NCI-H2107 treated with DMSO at 0.1 percent for 48 hours (cell line): ENCODE measurements at regions not wholly inside any gene's neighbourhood (a gene's known extent, or its start where the extent isn't known, plus 50 kb on each side); places are given as distances from the start of the nearest gene placed in this dataset.
"Not testable (repeated sequence)": the region's sequence is repeated elsewhere in the genome, so short reads cannot be mapped to it uniquely, and the experiment has no call there.

Experiments used
- DNase-seq: peaks from one replicate; lab custom pipeline; 2025; ENCODE audit not compliant: unreplicated experiment; lab: John Stamatoyannopoulos, UW

DNA sequence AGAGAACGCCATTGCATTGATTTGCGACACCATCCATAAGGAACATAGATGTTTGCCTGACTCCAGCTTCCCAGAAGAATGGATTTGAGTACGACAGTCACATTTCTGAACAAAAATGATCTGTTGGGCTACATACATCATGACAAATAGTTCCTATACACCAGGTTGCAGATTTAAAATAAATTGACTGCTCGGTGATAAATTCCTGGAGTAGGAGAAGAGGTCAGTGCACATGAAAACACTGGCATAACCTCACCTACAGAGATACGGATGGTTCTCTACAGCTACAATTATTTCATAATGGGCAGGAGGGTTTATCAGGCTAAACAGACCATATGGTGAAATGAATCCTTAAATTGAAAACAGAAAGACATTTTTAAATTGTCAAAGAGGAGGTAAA lies 316.5 kb upstream of the ADARB2 start:
- DNase-seq, result no peak

DNA sequence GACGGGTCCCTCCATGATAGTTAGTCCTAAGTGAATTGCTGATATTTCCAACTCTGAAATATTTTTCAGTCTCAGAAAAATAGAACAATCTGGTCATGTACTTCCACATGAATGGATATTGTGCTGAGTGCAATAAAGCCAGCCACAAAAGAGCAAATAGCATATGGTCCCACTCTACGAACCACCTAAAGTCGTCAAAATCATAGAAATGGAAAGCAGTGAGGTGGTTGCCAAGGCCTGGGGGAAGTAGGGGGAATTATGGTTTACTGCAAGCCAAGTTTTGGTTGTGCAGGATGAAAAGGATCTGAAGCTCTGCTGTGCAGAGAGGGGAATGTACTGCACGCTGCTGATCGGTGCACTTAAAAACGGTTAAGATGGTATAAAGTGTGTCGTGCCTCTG lies 313.8 kb upstream of the ADARB2 start:
- DNase-seq, result no peak

DNA sequence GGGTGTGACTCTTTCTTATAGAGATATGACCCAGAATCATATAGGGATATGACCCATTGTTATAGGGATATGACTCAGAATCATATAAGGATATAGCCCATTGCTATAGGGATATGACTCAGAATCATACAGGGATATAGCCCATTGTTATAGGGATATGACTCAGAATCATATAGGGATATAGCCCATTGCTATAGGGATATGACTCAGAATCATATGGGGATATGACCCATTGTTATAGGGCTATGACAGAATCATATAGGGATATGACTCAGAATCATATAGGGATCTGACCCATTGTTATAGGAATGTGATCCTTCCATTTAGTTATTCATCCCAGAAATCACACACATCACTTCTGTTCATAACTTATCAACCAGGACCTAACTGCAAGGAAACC lies 312.2 kb upstream of the ADARB2 start:
- DNase-seq, result no peak

DNA sequence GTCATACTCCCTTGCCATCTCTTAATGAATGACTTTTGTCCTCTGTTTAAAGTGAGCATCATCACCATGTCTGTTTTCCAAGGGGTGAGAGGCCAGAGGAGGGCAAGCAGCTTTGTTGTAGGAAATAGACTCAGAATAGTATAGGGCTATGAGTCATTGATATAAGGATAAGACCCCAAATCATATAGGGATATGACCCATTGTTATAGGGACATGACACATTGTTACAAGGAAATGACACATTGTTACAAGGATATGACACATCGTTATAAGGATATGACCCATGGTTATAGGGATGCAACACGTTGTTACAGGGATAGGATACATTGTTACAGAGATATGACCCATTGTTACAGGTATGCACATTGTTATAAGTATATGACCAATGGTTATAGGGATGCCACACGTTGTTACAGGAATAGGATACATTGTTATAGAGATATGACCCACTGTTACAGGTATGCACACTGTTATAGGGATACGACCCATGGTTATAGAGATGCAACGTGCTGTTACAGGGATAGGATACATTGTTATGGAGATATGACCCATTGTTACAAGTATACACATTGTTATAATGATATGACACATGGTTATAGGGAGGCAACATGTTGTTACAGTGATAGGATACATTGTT lies 311.1 kb upstream of the ADARB2 start:
- DNase-seq, result no peak

DNA sequence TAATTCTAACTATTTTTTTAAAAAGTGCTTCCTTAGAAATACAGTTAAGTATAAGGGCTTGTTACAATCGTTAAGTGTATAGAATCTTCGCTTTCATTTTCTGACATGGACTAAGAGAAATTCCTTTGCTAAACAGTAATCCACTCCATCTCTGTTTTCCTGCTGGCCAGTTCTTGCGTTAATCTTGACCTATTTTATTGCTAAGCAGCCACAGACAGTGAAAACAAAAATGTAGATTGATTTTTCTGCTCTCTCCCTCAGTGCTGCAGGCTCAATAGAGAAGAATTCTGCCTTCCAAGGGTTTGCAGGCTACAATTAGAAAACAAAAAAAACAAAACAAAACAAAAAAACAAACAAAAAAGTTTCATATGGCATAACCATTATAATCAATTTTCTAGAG lies 310.4 kb upstream of the ADARB2 start:
- DNase-seq, result no peak

DNA sequence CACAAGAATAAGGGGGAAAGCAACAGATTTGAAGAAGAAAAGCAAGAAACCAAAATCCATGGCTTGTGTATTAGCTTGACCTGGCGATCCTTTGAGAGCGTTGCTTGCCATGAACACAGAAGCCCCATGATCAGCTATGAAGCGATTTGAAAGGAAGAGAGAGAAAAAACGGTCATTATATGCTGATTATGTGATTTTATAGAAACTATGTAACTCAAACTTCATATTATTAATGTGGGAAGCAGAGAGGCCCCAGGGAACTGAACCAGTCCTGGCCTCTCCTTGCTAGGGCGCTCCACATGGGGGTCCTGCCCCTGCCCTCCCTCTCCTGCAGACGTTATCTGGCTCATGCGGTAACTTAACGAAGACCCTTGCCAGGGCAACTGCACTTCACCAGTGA lies 306.1 kb upstream of the ADARB2 start:
- DNase-seq, result no peak

DNA sequence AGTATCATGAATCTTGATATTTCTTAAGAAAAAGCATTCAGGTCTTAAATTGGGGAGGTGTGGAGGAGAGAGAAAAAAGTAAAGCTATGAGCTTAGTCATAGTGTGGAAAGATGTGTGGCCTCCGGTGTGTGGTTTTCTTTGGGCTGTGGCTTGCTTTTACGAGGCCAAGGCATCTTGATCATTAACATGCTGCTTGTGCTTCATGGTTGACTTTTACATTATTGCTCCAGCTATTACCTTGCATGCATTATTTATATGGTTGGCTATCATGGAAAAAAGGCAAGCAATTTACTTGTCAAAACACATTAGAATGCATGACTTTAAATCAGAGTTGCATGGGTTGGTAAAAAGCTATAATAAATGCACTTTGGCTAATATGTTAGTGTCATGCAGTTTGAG lies 300.7 kb upstream of the ADARB2 start:
- DNase-seq, result no peak

DNA sequence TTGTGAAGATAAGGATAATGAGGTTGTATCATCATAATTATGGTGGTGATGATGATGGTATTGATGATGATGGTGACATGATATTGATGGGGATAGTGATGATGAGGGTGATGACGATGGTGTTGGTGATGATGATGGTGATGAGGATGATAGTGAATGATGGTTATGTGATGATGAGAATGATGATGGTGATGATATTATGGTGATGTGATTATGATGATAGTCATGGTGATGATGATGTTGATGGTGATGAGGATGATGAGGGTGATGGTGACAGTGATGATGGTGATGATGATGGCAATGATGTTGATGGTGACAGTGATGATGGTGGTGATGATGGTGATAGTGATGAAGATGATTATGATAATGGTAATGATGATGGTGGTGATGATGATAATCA lies 299.9 kb upstream of the ADARB2 start:
- no peak for DNase-seq

DNA sequence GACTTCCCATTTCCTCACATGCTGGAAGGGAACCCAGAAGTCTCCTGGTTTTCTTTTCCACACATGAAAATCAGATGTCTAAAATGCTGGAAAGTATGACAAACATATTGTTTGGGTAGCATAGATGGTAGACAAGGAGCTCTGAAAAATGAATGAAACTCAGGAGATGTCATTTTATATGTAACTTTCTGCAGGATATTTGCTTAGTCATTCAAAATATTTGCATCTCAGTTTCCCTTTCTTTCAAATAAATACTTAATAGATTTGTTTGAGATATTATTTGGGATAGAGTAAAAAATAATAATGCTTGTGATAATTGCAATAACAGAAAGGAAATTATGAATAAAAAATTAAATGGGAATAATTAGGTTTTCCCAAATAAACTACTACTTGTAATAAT lies 298.9 kb upstream of the ADARB2 start:
- DNase-seq, result no peak

DNA sequence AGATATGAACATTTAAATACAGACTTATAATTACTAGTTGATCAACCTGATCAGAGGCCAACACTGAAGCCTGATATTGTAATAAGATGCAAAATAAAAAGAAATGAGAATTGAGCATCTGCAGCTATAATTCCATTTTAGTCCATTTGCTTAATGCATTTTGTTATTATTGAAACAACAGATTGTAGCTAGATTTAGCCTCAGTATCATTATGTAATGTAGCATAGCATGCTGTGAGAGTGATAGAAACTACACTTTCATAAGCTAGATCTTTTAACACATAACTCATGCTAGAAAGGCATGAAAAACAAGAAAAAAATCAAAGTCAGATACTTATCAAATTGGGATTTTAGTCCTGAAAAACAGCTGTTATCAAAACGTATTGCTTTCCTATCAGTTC lies 292.7 kb upstream of the ADARB2 start:
- no peak for DNase-seq

DNA sequence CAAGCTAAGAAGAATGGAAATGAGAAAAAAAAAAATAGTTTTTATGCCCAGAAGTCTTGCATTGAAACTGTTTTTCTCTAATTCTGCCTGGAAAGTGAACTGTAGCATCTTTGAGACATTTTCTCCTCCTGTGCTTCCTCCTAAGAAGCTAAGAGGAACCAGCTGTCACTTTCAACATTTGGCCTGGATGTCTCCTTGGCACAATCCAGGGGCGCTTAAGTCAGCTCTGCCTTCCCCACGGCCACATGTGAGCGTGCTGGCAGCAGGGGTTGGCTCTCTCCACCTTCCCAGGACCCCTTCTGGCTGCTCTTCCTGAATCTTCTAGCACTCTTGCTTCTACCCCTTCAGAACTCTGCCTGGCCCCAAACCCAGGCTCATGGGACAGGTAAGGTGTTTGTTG lies 289.6 kb upstream of the ADARB2 start:
- no peak for DNase-seq

DNA sequence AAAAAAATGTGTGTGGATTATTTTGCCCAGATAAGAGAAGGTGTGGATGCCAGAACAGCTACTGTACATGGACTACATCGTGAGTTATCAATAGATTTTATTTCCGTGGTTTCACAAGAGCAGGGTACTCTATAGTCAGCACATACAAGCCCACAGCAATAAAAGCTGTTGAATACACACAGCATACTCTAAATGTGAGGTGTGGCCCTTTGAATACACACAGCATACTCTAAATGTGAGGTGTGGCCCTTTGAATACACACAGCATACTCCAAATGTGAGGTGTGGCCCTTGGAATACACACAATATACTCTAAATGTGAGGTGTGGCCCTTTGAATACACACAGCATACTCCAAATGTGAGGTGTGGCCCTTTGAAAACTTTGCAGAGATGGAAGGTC lies 287.4 kb upstream of the ADARB2 start:
- not testable (repeated sequence) for DNase-seq

DNA sequence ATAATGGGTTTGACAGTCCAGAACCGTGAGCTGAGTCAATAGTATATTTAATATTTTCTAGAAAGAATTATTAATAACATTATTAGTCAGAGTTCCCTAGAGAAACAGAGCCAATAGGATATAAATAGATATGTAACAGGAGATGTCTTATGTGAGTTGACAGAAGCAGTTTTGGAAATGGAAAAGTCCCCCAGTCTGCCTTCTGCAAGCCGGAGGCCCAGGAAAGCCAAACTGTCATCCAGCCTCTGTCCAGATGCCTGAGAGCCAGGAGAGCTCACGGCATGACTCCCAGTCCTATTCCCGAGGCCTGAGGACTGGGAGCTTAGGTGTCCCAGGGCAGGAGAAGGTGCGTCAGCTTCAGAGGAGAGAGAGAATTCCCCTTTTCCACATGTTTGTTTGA lies 286.4 kb upstream of the ADARB2 start:
- no peak for DNase-seq

DNA sequence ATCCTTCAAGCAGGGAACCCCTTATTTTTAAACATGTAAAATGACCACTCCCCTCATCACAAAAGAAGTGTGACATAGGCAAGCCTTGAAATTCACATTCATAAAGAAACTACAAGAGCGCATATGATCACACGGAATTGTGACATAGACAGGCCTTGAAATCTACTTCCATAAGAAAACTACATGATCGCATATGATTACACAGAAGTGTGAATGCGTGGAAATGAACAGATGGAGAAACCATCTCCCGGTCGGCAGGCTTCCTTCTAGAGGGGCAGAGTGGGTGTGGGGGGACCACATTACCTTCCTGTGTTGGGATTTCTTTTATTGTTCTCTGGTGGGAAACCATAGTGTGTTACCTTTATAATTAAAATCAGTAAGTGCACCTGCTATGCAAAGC lies 285.1 kb upstream of the ADARB2 start:
- no peak for DNase-seq

DNA sequence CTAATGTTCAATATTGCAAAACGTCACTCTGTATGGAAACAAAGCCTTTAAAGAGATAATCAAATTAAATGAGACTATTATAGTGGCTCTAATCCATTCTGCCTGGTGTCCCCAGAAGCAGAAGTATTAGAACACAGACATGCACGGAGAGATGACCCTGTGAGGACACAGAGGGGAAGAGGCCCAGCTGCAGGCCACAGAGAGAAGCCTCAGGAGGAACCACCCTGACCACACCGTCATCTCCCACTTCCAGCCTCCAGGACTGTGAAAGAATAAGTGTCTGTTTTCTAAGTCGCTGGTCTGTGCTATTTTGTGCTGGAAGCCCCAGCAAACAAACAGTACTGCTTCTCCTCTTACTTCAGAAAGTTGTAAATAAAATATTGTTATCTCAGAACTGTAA lies 283.5 kb upstream of the ADARB2 start:
- no peak for DNase-seq

DNA sequence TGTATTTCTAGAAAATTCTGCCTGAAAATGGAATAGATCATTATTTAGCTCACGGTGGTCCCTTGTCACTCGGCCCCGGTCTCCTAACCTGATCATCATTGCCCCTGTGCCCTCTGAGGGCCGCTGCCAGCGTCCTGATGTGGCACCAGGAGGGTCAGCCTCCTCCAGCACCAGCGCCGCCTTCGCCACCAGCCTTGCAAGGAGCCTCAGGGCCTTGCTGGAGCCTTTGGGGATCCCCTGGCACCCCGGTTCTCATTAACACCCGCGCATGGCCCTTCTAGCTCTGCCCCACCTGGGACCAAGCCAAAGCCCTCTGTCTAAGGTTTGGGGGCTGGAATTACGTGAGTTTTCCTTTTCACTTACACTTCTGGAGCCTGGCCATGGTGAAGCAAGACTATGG lies 282.5 kb upstream of the ADARB2 start:
- no peak for DNase-seq

DNA sequence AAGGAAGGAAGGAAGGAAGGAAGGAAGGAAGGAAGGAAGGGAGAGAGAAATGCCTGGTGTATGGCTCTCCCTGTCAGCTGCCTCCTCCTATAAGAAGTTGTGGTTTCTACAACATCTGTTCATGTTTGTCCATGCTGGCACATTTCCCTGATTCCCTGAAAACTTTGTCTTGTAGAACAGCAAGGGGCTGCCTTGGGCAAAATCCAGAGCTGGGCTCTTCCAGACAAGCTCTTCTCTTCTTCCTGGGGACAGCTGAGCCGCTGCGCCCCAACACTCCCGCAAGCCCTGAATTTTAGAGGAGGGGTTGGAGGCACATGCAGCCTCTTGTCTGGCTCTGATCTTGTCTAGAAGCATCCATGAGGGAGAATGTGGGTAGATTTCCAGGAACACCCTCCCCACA lies 282.0 kb upstream of the ADARB2 start:
- DNase-seq, result no peak

DNA sequence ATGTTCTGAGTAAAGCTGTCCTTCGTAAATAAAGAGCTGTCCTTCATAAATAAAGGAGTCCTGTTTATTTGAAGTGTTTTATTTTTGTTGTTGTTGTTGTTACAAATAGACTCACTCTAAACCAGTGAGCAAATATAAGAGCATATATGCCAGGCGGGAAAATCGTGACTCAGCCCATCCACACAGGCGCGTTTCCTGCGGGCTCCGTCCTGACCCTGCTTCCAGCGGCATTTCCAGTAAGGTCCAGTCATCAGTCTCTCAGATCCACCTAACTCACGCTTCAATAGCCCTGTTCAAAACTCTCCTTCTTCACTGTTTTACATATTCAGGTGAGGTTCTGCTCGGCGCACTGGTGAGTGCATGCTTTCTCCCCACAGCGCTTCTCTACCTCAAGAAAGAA lies 277.2 kb upstream of the ADARB2 start:
- no peak for DNase-seq

DNA sequence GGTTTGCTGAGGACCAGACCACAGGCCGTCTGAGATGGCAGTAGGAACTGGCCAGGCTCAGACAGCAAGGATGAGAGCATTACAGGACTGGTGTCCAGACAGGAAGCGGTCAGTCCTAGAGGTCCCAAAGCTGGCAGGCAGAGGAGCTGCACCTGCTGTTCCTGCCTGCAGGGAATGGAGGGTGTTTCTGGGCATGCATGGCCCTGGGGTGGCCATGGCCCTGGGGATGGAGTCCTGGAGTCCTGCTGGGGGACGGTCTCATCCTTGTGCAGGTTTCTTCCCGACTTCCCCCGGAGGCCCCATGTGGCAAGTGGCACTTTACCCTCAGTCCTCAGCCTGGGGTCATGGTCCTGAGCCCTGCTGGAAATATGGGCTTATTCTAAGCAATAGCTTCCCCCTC lies 274.9 kb upstream of the ADARB2 start:
- no peak for DNase-seq

DNA sequence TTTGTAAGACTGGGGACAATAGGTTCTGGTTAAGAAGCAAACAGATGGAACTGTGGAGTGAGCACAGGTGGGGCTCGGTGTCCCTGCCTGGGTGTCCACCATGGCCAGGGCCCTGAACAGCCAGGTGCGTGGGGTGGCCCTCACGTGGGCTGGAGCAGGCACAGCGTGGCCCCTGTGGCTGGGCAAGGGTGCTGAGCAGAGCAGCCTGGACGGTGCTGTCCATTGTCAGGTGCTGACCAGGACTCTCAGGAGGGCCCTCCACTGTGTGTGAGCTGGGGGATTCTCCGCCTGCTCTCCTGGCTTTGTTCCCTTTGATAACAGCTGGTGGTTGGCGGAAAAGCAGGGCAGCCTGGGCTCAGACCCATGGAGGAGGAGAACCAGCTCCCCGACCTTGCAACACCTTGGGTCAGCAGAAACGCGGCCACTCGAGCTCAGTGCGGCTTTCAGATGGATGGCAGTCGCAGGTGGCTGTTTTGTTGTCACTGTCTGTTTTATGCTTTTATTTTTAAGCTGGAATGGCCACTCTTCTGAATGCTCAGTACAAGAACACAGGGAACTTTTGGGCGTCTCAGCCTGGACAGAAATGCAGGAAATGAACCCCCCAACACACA lies 273.9 kb upstream of the ADARB2 start:
- DNase-seq, result no peak

DNA sequence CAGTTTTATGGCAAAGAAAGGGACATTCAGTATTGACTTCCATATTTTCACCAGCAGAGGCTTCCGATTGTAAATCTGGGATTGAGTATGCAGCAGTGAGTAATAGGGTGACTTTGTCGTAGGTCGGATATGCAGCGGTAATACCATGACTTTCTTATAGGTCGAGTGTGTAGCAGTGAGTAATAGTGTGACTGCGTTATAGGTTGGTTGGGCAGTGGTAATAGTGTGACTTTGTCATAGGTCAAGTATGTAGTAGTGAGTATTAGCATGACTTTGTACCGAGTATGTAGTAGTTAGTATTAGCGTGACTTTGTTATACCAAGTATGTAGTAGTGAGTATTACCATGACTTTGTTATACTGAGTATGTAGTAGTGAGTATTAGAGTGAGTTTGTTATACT lies 268.2 kb upstream of the ADARB2 start:
- no peak for DNase-seq

DNA sequence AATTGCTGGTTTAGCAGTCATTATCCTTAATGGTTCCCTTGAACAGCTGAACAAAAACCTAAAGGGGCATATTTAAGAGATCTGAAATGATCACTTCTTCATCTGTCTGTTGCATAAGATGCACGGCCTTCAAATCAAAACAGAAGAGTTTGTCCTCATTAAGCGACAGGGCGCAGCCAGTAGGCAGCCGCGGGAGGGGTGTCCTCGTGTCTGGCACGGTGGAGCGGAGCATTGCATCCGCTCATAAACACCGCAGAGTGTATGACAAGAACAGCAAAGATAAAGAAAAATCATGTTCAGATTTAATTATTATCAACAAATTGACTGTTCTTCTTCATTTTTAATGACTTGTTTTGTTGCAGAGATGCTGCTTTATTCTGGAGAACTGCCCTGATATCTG lies 255.6 kb upstream of the ADARB2 start:
- DNase-seq, result no peak

DNA sequence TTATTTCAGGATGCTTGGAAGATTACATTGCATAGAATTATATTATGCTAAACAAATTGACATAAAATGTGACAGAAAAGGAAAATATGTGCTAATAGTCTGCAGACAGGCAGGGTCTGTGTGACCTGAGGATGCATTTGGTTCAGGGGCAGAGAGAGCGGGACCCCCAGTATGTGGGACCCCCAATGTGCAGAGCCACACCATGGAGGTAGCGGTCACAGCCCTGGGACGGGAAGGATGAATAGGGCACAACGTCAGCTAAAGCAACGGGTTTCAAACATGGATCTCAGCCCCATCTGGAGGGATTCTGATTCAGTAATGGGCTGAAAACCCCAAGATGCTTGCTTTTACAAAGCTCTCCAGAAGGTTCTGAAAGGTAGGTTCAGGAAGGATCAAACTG lies 251.8 kb upstream of the ADARB2 start:
- no peak for DNase-seq
